SK-N-SH (cell line): ENCODE measurements at regions not wholly inside any gene's neighbourhood (a gene's known extent, or its start where the extent isn't known, plus 50 kb on each side); places are given as distances from the start of the nearest gene placed in this dataset.

Experiments used
- CTCF ChIA-PET: fragments of 300-600, 350-600 bp; formaldehyde crosslinking; extraction: SDS; loops from one replicate; lab custom pipeline; 2021; lab: Yijun Ruan, JAX
- POLR2A ChIA-PET: fragments of 350-600 bp; sonication (Branson Sonifier 250); formaldehyde crosslinking; extraction: SDS; loops from one replicate; lab custom pipeline; 2020; ENCODE audit warnings: antibody characterized with exemption, inconsistent platforms; lab: Yijun Ruan, JAX
- DNase-seq: peaks from one replicate; pipeline ENCODE4 v3.0.0; 2012
- H2AFZ ChIP-seq: fragments of 200-600 bp; sonication (generic); 2 replicates; pipeline ENCODE4 v1.8.1; 2016; ENCODE audit warnings: antibody characterized with exemption, mild to moderate bottlenecking, low read depth
- H3F3A ChIP-seq: fragments of 200-600 bp; sonication (generic); replicated peaks from 2 replicates; pipeline ENCODE3; 2016; ENCODE audit warnings: antibody characterized with exemption, mild to moderate bottlenecking; ENCODE audit not compliant: insufficient read depth
- H3K27ac ChIP-seq, 2 experiments: fragments of 200-500 bp in 1 of 2; fragments of 200-600 bp in 1 of 2; sonication (Bioruptor generic) in 1 of 2; sonication (generic), shearing (Covaris generic) in 1 of 2; 2 replicates each; pipeline versions ENCODE4 v1.5.1 to v1.6.1; 2014 to 2016; ENCODE audit warnings: low read depth in 2 of 2, inconsistent platforms in 1 of 2, low read length in 1 of 2, mild to moderate bottlenecking in 1 of 2, mixed read lengths in 1 of 2
- H3K27me3 ChIP-seq: fragments of 200-600 bp; sonication (generic), shearing (Covaris generic); 2 replicates; pipeline ENCODE4 v1.6.1; 2016; ENCODE audit warnings: mixed run types; ENCODE audit not compliant: insufficient read depth
- H3K36me3 ChIP-seq, 2 experiments: fragments of 200-500 bp in 1 of 2; fragments of 200-600 bp in 1 of 2; sonication (Bioruptor generic) in 1 of 2; sonication (generic) in 1 of 2; replicated peaks in 1 of 2; 2 replicates each; pipeline versions ENCODE3 to v1.5.1; 2014 to 2016; ENCODE audit warnings: low read length in 1 of 2, mild to moderate bottlenecking in 1 of 2; ENCODE audit not compliant: insufficient read depth in 2 of 2, control insufficient read depth in 1 of 2
- H3K4me1 ChIP-seq, 2 experiments: fragments of 200-500 bp in 1 of 2; fragments of 200-600 bp in 1 of 2; sonication (Bioruptor generic) in 1 of 2; sonication (generic), shearing (Covaris generic) in 1 of 2; 2 replicates each; pipeline versions ENCODE4 v1.5.1 to v1.6.1; 2014 to 2016; ENCODE audit warnings: low read depth in 1 of 2, low read length in 1 of 2, mixed run types in 1 of 2; ENCODE audit not compliant: insufficient read depth in 2 of 2, control insufficient read depth in 1 of 2
- H3K4me2 ChIP-seq: fragments of 200-600 bp; sonication (generic), shearing (Covaris generic); 2 replicates; pipeline ENCODE4 v1.6.1; 2017; ENCODE audit warnings: mixed run types
- H3K4me3 ChIP-seq, 2 experiments: fragments of 200-500 bp in 1 of 2; fragments of 200-600 bp in 1 of 2; sonication (Bioruptor generic) in 1 of 2; sonication (generic), shearing (Covaris generic) in 1 of 2; 2 replicates each; pipeline versions ENCODE4 v1.5.1 to v1.8.1; 2014 to 2016; ENCODE audit warnings: low read depth in 2 of 2, inconsistent platforms in 1 of 2, low read length in 1 of 2, mild to moderate bottlenecking in 1 of 2, mixed read lengths in 1 of 2, moderate library complexity in 1 of 2
- H3K79me2 ChIP-seq: fragments of 200-600 bp; sonication (generic); 2 replicates; pipeline ENCODE4 v1.8.1; 2017; ENCODE audit warnings: mild to moderate bottlenecking; ENCODE audit not compliant: insufficient read depth
- H3K9ac ChIP-seq: fragments of 200-600 bp; sonication (generic); 2 replicates; pipeline ENCODE4 v1.6.1; 2017; ENCODE audit warnings: mixed run types
- H3K9me2 ChIP-seq: fragments of 200-600 bp; sonication (generic); 2 replicates; pipeline ENCODE4 v1.6.1; 2017; ENCODE audit warnings: mixed run types
- H3K9me3 ChIP-seq: fragments of 200-600 bp; sonication (generic); 2 replicates; pipeline ENCODE4 v1.6.1; 2017; ENCODE audit warnings: mixed run types, mild to moderate bottlenecking, moderate library complexity
- H4K20me1 ChIP-seq: fragments of 200-600 bp; sonication (generic); 2 replicates; pipeline ENCODE4 v1.6.1; 2017; ENCODE audit warnings: mild to moderate bottlenecking, mixed run types; ENCODE audit not compliant: insufficient read depth
- CHD2 ChIP-seq: fragments of 150-350 bp; IDR thresholded peaks from 2 replicates; pipeline ENCODE4 v1.6.1; 2018; ENCODE audit warnings: low read length; ENCODE audit not compliant: partially characterized antibody
- EZH2phosphoT487 ChIP-seq: fragments of 200-600 bp; sonication (generic); IDR thresholded peaks from 2 replicates; pipeline ENCODE4 v1.6.1; 2017; ENCODE audit warnings: low read depth, mixed run types, mild to moderate bottlenecking, antibody characterized with exemption, moderate library complexity, borderline replicate concordance
- FOSL2 ChIP-seq: IDR thresholded peaks from 2 replicates; pipeline ENCODE4 v1.4.0; 2012; ENCODE audit warnings: low read depth, mild to moderate bottlenecking, moderate library complexity, borderline replicate concordance
- FOXJ3 ChIP-seq: sonication (generic); formaldehyde crosslinking; IDR thresholded peaks from 2 replicates; pipeline ENCODE4 v1.5.1; 2020; ENCODE audit warnings: mild to moderate bottlenecking, missing genetic modification reagents
- FOXM1 ChIP-seq: IDR thresholded peaks from 2 replicates; pipeline ENCODE4 v1.4.0; 2012; ENCODE audit warnings: low read depth, mild to moderate bottlenecking
- GATA2 ChIP-seq: sonication (generic); formaldehyde crosslinking; IDR thresholded peaks from 2 replicates; pipeline ENCODE4 v1.5.0; 2020; ENCODE audit warnings: mild to moderate bottlenecking, missing genetic modification reagents
- JUND ChIP-seq: IDR thresholded peaks from 2 replicates; pipeline ENCODE4 v1.4.0; 2012
- NFIC ChIP-seq: IDR thresholded peaks from 2 replicates; pipeline ENCODE4 v1.4.0; 2012; ENCODE audit warnings: borderline replicate concordance
- NRF1 ChIP-seq: IDR thresholded peaks from 2 replicates; pipeline ENCODE4 v1.6.1; 2012; ENCODE audit warnings: low read depth, mild to moderate bottlenecking, low read length
- RAD21 ChIP-seq: IDR thresholded peaks from 2 replicates; pipeline ENCODE4 v1.6.1; 2012; ENCODE audit warnings: mild to moderate bottlenecking, low read length
- RCOR1 ChIP-seq: fragments of 150-350 bp; IDR thresholded peaks from 2 replicates; pipeline ENCODE4 v1.6.1; 2017; ENCODE audit warnings: antibody characterized with exemption, low read length
- RFX5 ChIP-seq: IDR thresholded peaks from 2 replicates; pipeline ENCODE4 v1.6.1; 2012; ENCODE audit warnings: mild to moderate bottlenecking, improper control_type of control experiment, low read length
- RXRA ChIP-seq: IDR thresholded peaks from 2 replicates; pipeline ENCODE4 v1.4.0; 2012; ENCODE audit warnings: low read depth, mild to moderate bottlenecking, borderline replicate concordance
- SIN3A ChIP-seq: IDR thresholded peaks from 2 replicates; pipeline ENCODE4 v1.6.1; 2012; ENCODE audit warnings: low read depth, mild to moderate bottlenecking, low read length, moderate library complexity, borderline replicate concordance
- TEAD4 ChIP-seq: IDR thresholded peaks from 2 replicates; pipeline ENCODE4 v1.4.0; 2012; ENCODE audit warnings: mild to moderate bottlenecking, borderline replicate concordance; ENCODE audit not compliant: insufficient read depth
- YY1 ChIP-seq: IDR thresholded peaks from 2 replicates; pipeline ENCODE4 v1.4.0; 2012; ENCODE audit warnings: low read depth, mild to moderate bottlenecking
- WGBS: methylation state at CpG from one replicate; pipeline ENCODE4 v1.1.6; 2017; ENCODE audit warnings: low lambda C conversion rate; 5-methylcytosine and 5-hydroxymethylcytosine counted together
- TF ChIP-seq, protein P1 (sequence below): fragments of 150-350 bp; IDR thresholded peaks from 2 replicates; pipeline ENCODE4 v1.6.1; 2016; ENCODE audit warnings: mild to moderate bottlenecking, low read depth, low read length
- TF ChIP-seq, protein P2 (sequence below): fragments of 200-600 bp; sonication (generic); IDR thresholded peaks from 2 replicates; pipeline ENCODE4 v1.6.1; 2017; ENCODE audit warnings: antibody characterized with exemption, mild to moderate bottlenecking, moderate library complexity
- TF ChIP-seq, protein P3 (sequence below): IDR thresholded peaks from 2 replicates; pipeline ENCODE4; 2012

DNA sequence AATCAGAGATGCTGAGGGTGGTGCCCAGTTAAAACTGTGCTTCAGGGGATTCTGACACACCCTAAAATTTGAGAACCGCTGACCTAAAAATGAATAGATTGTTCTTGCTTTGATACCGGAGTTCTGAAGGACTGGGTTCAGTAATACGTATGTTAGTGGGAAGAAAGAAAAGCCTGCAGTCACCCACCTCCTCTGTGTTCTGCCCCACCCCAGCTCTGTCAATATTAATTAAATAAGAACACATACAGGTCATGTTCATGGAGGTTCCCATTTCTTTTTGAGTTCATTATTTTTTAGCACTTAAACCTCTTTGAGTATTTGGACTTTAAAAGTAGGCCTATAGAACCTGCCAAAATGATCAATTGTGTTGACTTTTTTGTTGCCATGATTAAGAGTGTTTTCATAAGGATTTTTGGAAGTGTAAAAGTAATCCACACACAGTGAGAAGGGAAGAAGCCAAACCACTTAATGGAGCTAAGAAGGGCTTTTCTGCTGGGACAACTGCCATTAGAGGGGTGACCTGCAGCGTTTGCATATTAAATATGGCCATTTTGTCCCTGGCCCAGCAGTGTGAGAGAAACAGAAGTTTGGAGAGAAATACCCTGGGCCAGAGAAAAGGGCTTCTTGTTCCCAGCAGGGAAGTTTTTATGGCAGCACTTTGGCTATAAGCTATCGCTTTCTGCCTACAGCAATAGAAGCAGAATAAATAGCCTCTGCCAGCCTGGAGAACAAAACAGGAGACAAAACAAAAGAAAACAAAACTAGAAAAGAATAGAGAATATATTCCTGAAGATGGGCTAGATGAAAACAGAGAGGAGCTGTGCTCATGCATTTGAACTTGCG is 80.7 kb upstream of the RNF152 start:
- Histone ChIP-seq H3K4me3 (no peak overlapping the region), H4K20me1 (no peaks in the 10 kb centered on the region), H3K27ac (no peak overlapping the region), H3K9me2 (no peaks in the 10 kb centered on the region), H3K9me3 (no peaks in the 10 kb centered on the region), H3K27me3 (no peaks in the 10 kb centered on the region), H3F3A (peaks cover 10% of the 10 kb centered on the region), H3K9ac (no peak overlapping the region), H3K36me3 (no peaks in the 10 kb centered on the region), H3K4me1 (no peaks in the 10 kb centered on the region), H2AFZ (0 out of 2 replicates have a peak overlapping the region, but pooled peaks have one; percentile 35), H3K79me2 (no peaks in the 10 kb centered on the region), H3K4me2 (no peak overlapping the region)
- whole genome bisulfite sequencing = 89% methylated on average over 6 of the region's 6 CpGs
- ChIA-PET CTCF (no interaction called here), POLR2A (no interaction called here)
- DNase-seq = no peak
- TF ChIP-seq RXRA = no peak
- TF ChIP-seq, protein P1, sequence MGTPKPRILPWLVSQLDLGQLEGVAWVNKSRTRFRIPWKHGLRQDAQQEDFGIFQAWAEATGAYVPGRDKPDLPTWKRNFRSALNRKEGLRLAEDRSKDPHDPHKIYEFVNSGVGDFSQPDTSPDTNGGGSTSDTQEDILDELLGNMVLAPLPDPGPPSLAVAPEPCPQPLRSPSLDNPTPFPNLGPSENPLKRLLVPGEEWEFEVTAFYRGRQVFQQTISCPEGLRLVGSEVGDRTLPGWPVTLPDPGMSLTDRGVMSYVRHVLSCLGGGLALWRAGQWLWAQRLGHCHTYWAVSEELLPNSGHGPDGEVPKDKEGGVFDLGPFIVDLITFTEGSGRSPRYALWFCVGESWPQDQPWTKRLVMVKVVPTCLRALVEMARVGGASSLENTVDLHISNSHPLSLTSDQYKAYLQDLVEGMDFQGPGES = no peak
- no peak for TF ChIP-seq FOXJ3 (CRISPR knock-in tag)
- no peak for TF ChIP-seq RFX5
- TF ChIP-seq GATA2 = no peak
- no peak for TF ChIP-seq RCOR1
- no peak for TF ChIP-seq CHD2
- no peak for TF ChIP-seq JUND
- TF ChIP-seq, protein P2, sequence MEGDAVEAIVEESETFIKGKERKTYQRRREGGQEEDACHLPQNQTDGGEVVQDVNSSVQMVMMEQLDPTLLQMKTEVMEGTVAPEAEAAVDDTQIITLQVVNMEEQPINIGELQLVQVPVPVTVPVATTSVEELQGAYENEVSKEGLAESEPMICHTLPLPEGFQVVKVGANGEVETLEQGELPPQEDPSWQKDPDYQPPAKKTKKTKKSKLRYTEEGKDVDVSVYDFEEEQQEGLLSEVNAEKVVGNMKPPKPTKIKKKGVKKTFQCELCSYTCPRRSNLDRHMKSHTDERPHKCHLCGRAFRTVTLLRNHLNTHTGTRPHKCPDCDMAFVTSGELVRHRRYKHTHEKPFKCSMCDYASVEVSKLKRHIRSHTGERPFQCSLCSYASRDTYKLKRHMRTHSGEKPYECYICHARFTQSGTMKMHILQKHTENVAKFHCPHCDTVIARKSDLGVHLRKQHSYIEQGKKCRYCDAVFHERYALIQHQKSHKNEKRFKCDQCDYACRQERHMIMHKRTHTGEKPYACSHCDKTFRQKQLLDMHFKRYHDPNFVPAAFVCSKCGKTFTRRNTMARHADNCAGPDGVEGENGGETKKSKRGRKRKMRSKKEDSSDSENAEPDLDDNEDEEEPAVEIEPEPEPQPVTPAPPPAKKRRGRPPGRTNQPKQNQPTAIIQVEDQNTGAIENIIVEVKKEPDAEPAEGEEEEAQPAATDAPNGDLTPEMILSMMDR = no peak
- TF ChIP-seq RAD21 = no peak
- TF ChIP-seq SIN3A = no peak
- no peak for TF ChIP-seq YY1
- no peak for TF ChIP-seq NRF1
- TF ChIP-seq EZH2phosphoT487 = no peak
- no peak for TF ChIP-seq FOXM1
- TF ChIP-seq, protein P3, sequence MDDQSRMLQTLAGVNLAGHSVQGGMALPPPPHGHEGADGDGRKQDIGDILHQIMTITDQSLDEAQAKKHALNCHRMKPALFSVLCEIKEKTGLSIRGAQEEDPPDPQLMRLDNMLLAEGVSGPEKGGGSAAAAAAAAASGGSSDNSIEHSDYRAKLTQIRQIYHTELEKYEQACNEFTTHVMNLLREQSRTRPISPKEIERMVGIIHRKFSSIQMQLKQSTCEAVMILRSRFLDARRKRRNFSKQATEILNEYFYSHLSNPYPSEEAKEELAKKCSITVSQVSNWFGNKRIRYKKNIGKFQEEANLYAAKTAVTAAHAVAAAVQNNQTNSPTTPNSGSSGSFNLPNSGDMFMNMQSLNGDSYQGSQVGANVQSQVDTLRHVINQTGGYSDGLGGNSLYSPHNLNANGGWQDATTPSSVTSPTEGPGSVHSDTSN = no peak
- no peak for TF ChIP-seq FOSL2
- no peak for TF ChIP-seq NFIC
- no peak for TF ChIP-seq TEAD4
